Stimulated activated CD8-positive, alpha-beta memory T cell treated with anti-CD3 and anti-CD28 coated beads, Interleukin-2, amount 100 ng/mL, for 1 hour (primary cell): ENCODE measurements at regions not wholly inside any gene's neighbourhood (a gene's known extent, or its start where the extent isn't known, plus 50 kb on each side); places are given as distances from the start of the nearest gene placed in this dataset.

Experiments
- DNase-seq, 2 donors: peaks; one replicate each; pipeline ENCODE4 v3.0.0-alpha.2; 2020; ENCODE audit warnings: low read depth in 2 of 2

- DNase-seq = no peak
Observed at GRCh38 chr13:31081316-31081715, 80.4 kb downstream of the HSPH1 start.

- DNase-seq = no peak
Observed at GRCh38 chr13:31074756-31075155, 86.9 kb downstream of the HSPH1 start.

GRCh38 chr13:31073859-31074718, 87.6 kb downstream of the HSPH1 start:
- DNase-seq = no peak

GRCh38 chr13:31072041-31072440, 89.7 kb downstream of the HSPH1 start:
- no peak for DNase-seq

GRCh38 chr13:31069808-31070534, 91.7 kb downstream of the HSPH1 start:
- DNase-seq = no peak

- DNase-seq = no peak
Observed at GRCh38 chr13:31068119-31068423, 93.6 kb downstream of the HSPH1 start.

- DNase-seq = no peak
Observed at GRCh38 chr13:31067416-31068118, 94.1 kb downstream of the HSPH1 start.

GRCh38 chr13:31064636-31065035, 97.1 kb downstream of the HSPH1 start:
- DNase-seq = no peak

- no peak for DNase-seq
Observed at GRCh38 chr13:31063772-31064171, 97.9 kb downstream of the HSPH1 start.

GRCh38 chr13:31060655-31061054, 101.0 kb downstream of the HSPH1 start:
- DNase-seq = no peak

GRCh38 chr13:31060220-31060619, 101.5 kb downstream of the HSPH1 start:
- DNase-seq = no peak

- DNase-seq = no peak
Observed at GRCh38 chr13:31057403-31058033, 104.2 kb downstream of the HSPH1 start.

GRCh38 chr13:31056644-31057271, 104.9 kb downstream of the HSPH1 start:
- DNase-seq = no peak

GRCh38 chr13:31055589-31055988, 106.1 kb downstream of the HSPH1 start:
- no peak for DNase-seq

- DNase-seq = no peak
Observed at GRCh38 chr13:31054632-31055031, 107.1 kb downstream of the HSPH1 start.

- DNase-seq = no peak
Observed at GRCh38 chr13:31053896-31054295, 107.8 kb downstream of the HSPH1 start.

- DNase-seq = no peak
Observed at GRCh38 chr13:31053091-31053490, 108.6 kb downstream of the HSPH1 start.

GRCh38 chr13:31052478-31052877, 109.2 kb downstream of the HSPH1 start:
- no peak for DNase-seq

- no peak for DNase-seq
Observed at GRCh38 chr13:31051999-31052398, 109.7 kb downstream of the HSPH1 start.

- DNase-seq = no peak
Observed at GRCh38 chr13:31050486-31051400, 111.0 kb downstream of the HSPH1 start.

GRCh38 chr13:31049833-31050232, 111.9 kb downstream of the HSPH1 start:
- DNase-seq = no peak
